Spleen (tissue), 7 donors: ENCODE measurements at regions not wholly inside any gene's neighbourhood (a gene's known extent, or its start where the extent isn't known, plus 50 kb on each side); places are given as distances from the start of the nearest gene placed in this dataset.

Experiments used
- CTCF ChIP-seq, 11 experiments: fragments of 200-600 bp in 7 of 11; fragments of 450-650 bp in 4 of 11; sonication (generic) in 4 of 11; IDR thresholded peaks in 8 of 11; conservative IDR thresholded peaks in 3 of 11; 1 replicate in 7 of 11; 2 replicates in 4 of 11; pipeline versions ENCODE4 v1.4.0 to v1.8.0; 2016 to 2021; ENCODE audit warnings: antibody characterized with exemption in 11 of 11, inconsistent platforms in 4 of 11, mild to moderate bottlenecking in 1 of 11
- POLR2A ChIP-seq, 3 donors: fragments of 450-650 bp; IDR thresholded peaks; one replicate each; pipeline ENCODE4 v1.5.1; 2017; ENCODE audit warnings: antibody characterized with exemption in 3 of 3, mild to moderate bottlenecking in 1 of 3
- POLR2AphosphoS5 ChIP-seq, 3 donors: sonication (generic); formaldehyde crosslinking; IDR thresholded peaks; one replicate each; pipeline ENCODE4 v1.5.1; 2017; ENCODE audit warnings: antibody characterized with exemption in 3 of 3
- donor health status: DM: no; HTN: no; CAD: no; lungs with moderate emphysema.
- donor health status: DM: no; HTN: no; CAD: no.
- donor health status: DM: no; HTN: no; CAD: no.

DNA sequence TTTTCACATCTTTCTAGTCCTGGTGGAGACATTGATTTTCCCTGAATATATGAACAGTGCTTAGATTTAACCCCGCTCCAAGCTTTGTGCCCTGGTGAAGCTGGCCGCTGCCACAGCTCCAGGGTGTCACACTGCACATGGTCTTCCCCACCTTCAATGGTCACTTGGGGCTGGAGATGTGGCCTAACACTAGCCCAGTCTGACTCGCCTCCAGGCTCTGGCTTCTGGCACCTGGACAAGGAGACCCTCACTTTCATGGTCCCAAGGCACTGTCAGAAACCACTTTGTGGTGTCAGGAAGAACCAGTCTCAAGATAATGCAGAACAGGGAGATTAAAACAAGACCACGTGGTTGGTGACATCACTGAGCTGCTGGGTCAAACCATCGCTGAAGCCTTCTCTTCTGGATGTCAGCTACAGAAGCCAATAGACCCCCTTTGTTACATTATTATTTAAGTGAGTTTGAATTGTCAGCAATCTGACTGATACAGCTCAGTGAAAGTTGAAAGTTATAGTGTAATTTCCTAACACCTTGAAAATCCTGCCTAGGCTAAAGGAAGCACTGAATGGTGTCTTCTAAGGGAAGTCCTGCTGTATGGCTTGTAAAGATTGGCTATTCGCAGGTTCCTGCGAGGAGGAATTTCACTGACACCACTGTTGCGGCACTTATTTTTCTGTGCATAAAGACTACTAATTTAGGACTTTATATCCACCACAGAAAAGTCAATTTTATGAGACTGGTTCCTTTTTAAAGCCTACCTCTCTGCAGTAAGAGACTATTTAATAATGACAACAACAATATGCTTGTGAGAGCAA lies 55.0 kb upstream of the CTDP1 start:
- TF ChIP-seq CTCF (IDR thresholded peaks at IDR 0.05 in 8 of 11, conservative IDR thresholded peaks at IDR 0.05 in 3 of 11) = no peak
- TF ChIP-seq POLR2A (IDR thresholded peaks at IDR 0.05) = no peak
- no peak for TF ChIP-seq POLR2AphosphoS5 (IDR thresholded peaks at IDR 0.05)
